GM19239 (cell line): ENCODE measurements at regions not wholly inside any gene's neighbourhood (a gene's known extent, or its start where the extent isn't known, plus 50 kb on each side); places are given as distances from the start of the nearest gene placed in this dataset.
"Not testable (repeated sequence)": the region's sequence is repeated elsewhere in the genome, so short reads cannot be mapped to it uniquely, and the experiment has no call there.

Experiments
- DNase-seq: peaks from one replicate; pipeline ENCODE4 v3.0.0; 2011; ENCODE audit warnings: low spot score; ENCODE audit not compliant: insufficient read length
- FAIRE-seq: peaks from 2 replicates; lab custom pipeline; 2011; peaks lifted over from hg19 to GRCh38; lab: Jason Lieb, UNC

- FAIRE-seq (no peak), DNase-seq (no peak)
Observed at GRCh38 chr12:17137396-17137795, 531.4 kb upstream of the LMO3 start.

GRCh38 chr12:17134315-17134714, 528.4 kb upstream of the LMO3 start:
- no peak for DNase-seq
- FAIRE-seq = no peak

GRCh38 chr12:17132336-17132735, 526.4 kb upstream of the LMO3 start:
- FAIRE-seq = no peak
- DNase-seq = no peak

GRCh38 chr12:17116538-17116937, 510.6 kb upstream of the LMO3 start:
- FAIRE-seq, DNase-seq: not testable (repeated sequence)

- no peak for FAIRE-seq
- DNase-seq = no peak
Observed at GRCh38 chr12:17110316-17110715, 504.4 kb upstream of the LMO3 start.

- no peak for FAIRE-seq
- DNase-seq = no peak
Observed at GRCh38 chr12:17108877-17109541, 503.0 kb upstream of the LMO3 start.

- FAIRE-seq = no peak
- no peak for DNase-seq
Observed at GRCh38 chr12:17104801-17105200, 498.8 kb upstream of the LMO3 start.

- DNase-seq (no peak), FAIRE-seq (no peak)
Observed at GRCh38 chr12:17097674-17098073, 491.7 kb upstream of the LMO3 start.

- DNase-seq (no peak), FAIRE-seq (no peak)
Observed at GRCh38 chr12:17084831-17085230, 478.9 kb upstream of the LMO3 start.

- FAIRE-seq (no peak), DNase-seq (no peak)
Observed at GRCh38 chr12:17079251-17079909, 473.4 kb upstream of the LMO3 start.

- FAIRE-seq = no peak
- no peak for DNase-seq
Observed at GRCh38 chr12:17077594-17077993, 471.6 kb upstream of the LMO3 start.

GRCh38 chr12:17076811-17077210, 470.8 kb upstream of the LMO3 start:
- FAIRE-seq (no peak), DNase-seq (no peak)

GRCh38 chr12:17076028-17076744, 470.2 kb upstream of the LMO3 start:
- FAIRE-seq (no peak), DNase-seq (no peak)

GRCh38 chr12:17064834-17065233, 458.9 kb upstream of the LMO3 start:
- FAIRE-seq (no peak), DNase-seq (no peak)

GRCh38 chr12:17062267-17063036, 456.5 kb upstream of the LMO3 start:
- no peak for FAIRE-seq
- DNase-seq = no peak

- no peak for FAIRE-seq
- DNase-seq = no peak
Observed at GRCh38 chr12:17060260-17060659, 454.3 kb upstream of the LMO3 start.

GRCh38 chr12:17056546-17056945, 450.6 kb upstream of the LMO3 start:
- no peak for DNase-seq
- no peak for FAIRE-seq

- FAIRE-seq (no peak), DNase-seq (no peak)
Observed at GRCh38 chr12:17038923-17039322, 433.0 kb upstream of the LMO3 start.

GRCh38 chr12:17035372-17035771, 429.4 kb upstream of the LMO3 start:
- FAIRE-seq (no peak), DNase-seq (no peak)

- DNase-seq (no peak), FAIRE-seq (no peak)
Observed at GRCh38 chr12:17030338-17030737, 424.4 kb upstream of the LMO3 start.

GRCh38 chr12:17028348-17028747, 422.4 kb upstream of the LMO3 start:
- DNase-seq (no peak), FAIRE-seq (no peak)
